ENCODE measurements at regions not wholly inside any gene's neighbourhood (a gene's known extent, or its start where the extent isn't known, plus 50 kb on each side); places are given as distances from the start of the nearest gene placed in this dataset.

DNA sequence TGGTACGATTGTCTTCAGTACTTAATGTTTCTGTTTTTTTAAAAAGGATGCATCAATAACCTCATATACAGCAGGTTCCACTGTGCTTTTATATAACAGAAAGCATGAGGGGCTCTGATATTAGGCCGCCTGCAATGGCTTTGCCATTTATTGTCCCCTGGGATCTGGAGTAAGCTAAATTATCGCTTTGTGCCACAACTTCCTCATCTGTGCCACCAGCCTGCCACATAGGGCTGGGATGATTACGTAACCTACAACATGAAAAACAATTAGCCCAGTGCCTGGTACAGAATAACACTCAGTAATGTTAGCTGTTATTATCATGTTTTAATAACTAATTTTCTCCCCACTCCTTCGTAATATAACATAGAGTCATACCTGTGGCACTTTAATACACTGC, 65.5 kb upstream of the TRIM2 start:
- TF ChIP-seq, protein P1, sequence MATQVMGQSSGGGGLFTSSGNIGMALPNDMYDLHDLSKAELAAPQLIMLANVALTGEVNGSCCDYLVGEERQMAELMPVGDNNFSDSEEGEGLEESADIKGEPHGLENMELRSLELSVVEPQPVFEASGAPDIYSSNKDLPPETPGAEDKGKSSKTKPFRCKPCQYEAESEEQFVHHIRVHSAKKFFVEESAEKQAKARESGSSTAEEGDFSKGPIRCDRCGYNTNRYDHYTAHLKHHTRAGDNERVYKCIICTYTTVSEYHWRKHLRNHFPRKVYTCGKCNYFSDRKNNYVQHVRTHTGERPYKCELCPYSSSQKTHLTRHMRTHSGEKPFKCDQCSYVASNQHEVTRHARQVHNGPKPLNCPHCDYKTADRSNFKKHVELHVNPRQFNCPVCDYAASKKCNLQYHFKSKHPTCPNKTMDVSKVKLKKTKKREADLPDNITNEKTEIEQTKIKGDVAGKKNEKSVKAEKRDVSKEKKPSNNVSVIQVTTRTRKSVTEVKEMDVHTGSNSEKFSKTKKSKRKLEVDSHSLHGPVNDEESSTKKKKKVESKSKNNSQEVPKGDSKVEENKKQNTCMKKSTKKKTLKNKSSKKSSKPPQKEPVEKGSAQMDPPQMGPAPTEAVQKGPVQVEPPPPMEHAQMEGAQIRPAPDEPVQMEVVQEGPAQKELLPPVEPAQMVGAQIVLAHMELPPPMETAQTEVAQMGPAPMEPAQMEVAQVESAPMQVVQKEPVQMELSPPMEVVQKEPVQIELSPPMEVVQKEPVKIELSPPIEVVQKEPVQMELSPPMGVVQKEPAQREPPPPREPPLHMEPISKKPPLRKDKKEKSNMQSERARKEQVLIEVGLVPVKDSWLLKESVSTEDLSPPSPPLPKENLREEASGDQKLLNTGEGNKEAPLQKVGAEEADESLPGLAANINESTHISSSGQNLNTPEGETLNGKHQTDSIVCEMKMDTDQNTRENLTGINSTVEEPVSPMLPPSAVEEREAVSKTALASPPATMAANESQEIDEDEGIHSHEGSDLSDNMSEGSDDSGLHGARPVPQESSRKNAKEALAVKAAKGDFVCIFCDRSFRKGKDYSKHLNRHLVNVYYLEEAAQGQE (IDR thresholded peaks at IDR 0.05; ENCODE audit: insufficient read depth in 1 of 2, low read depth in 2 of 2, low read length in 1 of 2) = no peak
- TF ChIP-seq, protein P2, sequence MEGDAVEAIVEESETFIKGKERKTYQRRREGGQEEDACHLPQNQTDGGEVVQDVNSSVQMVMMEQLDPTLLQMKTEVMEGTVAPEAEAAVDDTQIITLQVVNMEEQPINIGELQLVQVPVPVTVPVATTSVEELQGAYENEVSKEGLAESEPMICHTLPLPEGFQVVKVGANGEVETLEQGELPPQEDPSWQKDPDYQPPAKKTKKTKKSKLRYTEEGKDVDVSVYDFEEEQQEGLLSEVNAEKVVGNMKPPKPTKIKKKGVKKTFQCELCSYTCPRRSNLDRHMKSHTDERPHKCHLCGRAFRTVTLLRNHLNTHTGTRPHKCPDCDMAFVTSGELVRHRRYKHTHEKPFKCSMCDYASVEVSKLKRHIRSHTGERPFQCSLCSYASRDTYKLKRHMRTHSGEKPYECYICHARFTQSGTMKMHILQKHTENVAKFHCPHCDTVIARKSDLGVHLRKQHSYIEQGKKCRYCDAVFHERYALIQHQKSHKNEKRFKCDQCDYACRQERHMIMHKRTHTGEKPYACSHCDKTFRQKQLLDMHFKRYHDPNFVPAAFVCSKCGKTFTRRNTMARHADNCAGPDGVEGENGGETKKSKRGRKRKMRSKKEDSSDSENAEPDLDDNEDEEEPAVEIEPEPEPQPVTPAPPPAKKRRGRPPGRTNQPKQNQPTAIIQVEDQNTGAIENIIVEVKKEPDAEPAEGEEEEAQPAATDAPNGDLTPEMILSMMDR (IDR thresholded peaks at IDR 0.05) = no peak
- TF ChIP-seq POLR2AphosphoS5 (IDR thresholded peaks at IDR 0.05; ENCODE audit: low read depth, low read length) (no peak), TCF7L2 (IDR thresholded peaks at IDR 0.05; ENCODE audit: low read depth, low read length) (no peak)

Measured in Panc1 (cell line).